Testis (tissue), 2 donors: ENCODE measurements at regions not wholly inside any gene's neighbourhood (a gene's known extent, or its start where the extent isn't known, plus 50 kb on each side); places are given as distances from the start of the nearest gene placed in this dataset.

Experiments used
- DNase-seq: peaks from one replicate; pipeline ENCODE4 v3.0.0-alpha.2; 2019
- H3K27ac ChIP-seq, 2 donors: fragments of 200-600 bp; sonication (generic); one replicate each; pipeline ENCODE4 v1.5.1; 2019
- H3K27me3 ChIP-seq: fragments of 200-600 bp; sonication (generic); one replicate; pipeline ENCODE4 v1.5.1; 2019
- H3K36me3 ChIP-seq: fragments of 200-600 bp; sonication (generic); one replicate; pipeline ENCODE4 v1.5.1; 2017; ENCODE audit warnings: low read depth; ENCODE audit errors: missing control alignments
- H3K4me1 ChIP-seq: fragments of 200-600 bp; sonication (generic); one replicate; pipeline ENCODE4 v1.5.1; 2019
- H3K4me3 ChIP-seq, 2 donors: fragments of 200-600 bp; sonication (generic); one replicate each; pipeline ENCODE4 v1.5.1; 2017 to 2019
- H3K9me3 ChIP-seq: fragments of 200-600 bp; sonication (generic); one replicate; pipeline ENCODE4 v1.5.1; 2017
- CTCF ChIP-seq, 3 experiments: fragments of 450-650 bp in 2 of 3; fragments of 200-600 bp in 1 of 3; sonication (generic) in 1 of 3; IDR thresholded peaks; one replicate each; pipeline ENCODE4 v1.5.1; 2016 to 2019; ENCODE audit warnings: antibody characterized with exemption in 3 of 3, mild to moderate bottlenecking in 2 of 3, moderate library complexity in 1 of 3
- POLR2A ChIP-seq: fragments of 450-650 bp; IDR thresholded peaks from one replicate; pipeline ENCODE4 v1.6.1; 2017; ENCODE audit warnings: antibody characterized with exemption, mild to moderate bottlenecking, moderate library complexity
- WGBS, 2 donors: methylation state at CpG; one replicate each; pipeline ENCODE4 v1.1.5; 2018; 5-methylcytosine and 5-hydroxymethylcytosine counted together
- intact Hi-C: fragments of 100-400 bp; cut with DNase I; formaldehyde crosslinking; loops from one replicate; pipeline ENCODE4 v1.15.1; 2023; ENCODE audit warnings: low total_unique reads

- Histone ChIP-seq H3K36me3 (no peaks in the 10 kb centered on the region), H3K27me3 (no peaks in the 10 kb centered on the region), H3K9me3 (no peaks in the 10 kb centered on the region), H3K27ac (no peak overlapping the region), H3K4me1 (no peaks in the 10 kb centered on the region), H3K4me3 (no peak overlapping the region)
- TF ChIP-seq CTCF (IDR thresholded peaks at IDR 0.05) (no peak), POLR2A (no peak)
- intact Hi-C loops, result no loop called here
- 85 to 92% methylated on average over 1 of the region's 1 CpG for WGBS, 2 donors
- no peak for DNase-seq
These were observed 106.7 kb upstream of the YPEL5 start for GRCh38 chr2:30040147-30040546.

GRCh38 chr2:30041884-30042283 lies 104.9 kb upstream of the YPEL5 start:
- TF ChIP-seq CTCF (IDR thresholded peaks at IDR 0.05) (no peak), POLR2A (no peak)
- intact Hi-C loops, result no loop called here
- no peak overlapping the region for H3K4me3 ChIP-seq
- no peak for DNase-seq
- no peaks in the 10 kb centered on the region for H3K9me3 ChIP-seq
- 85 to 89% methylated on average over 5 of the region's 5 CpGs for WGBS, 2 donors
- H3K36me3 ChIP-seq, result no peaks in the 10 kb centered on the region
- H3K27me3 ChIP-seq, result no peaks in the 10 kb centered on the region
- no peaks in the 10 kb centered on the region for H3K4me1 ChIP-seq
- no peak overlapping the region for H3K27ac ChIP-seq

- Histone ChIP-seq H3K27ac (no peak overlapping the region), H3K9me3 (no peaks in the 10 kb centered on the region), H3K27me3 (no peaks in the 10 kb centered on the region), H3K4me1 (no peaks in the 10 kb centered on the region), H3K4me3 (no peak overlapping the region), H3K36me3 (no peaks in the 10 kb centered on the region)
- intact Hi-C loops, result no loop called here
- no peak for DNase-seq
- WGBS, 2 donors, result 86 to 95% methylated on average over 2 of the region's 2 CpGs
- no peak for TF ChIP-seq POLR2A
- no peak for TF ChIP-seq CTCF (IDR thresholded peaks at IDR 0.05)
These were observed 100.4 kb upstream of the YPEL5 start for GRCh38 chr2:30046396-30046795.

GRCh38 chr2:30046979-30047378 lies 99.8 kb upstream of the YPEL5 start:
- Histone ChIP-seq H3K27me3 (no peaks in the 10 kb centered on the region), H3K4me3 (no peak overlapping the region), H3K9me3 (no peaks in the 10 kb centered on the region), H3K4me1 (no peaks in the 10 kb centered on the region), H3K36me3 (no peaks in the 10 kb centered on the region), H3K27ac (no peak overlapping the region)
- intact Hi-C loops, result no loop called here
- DNase-seq, result no peak
- no peak for TF ChIP-seq CTCF (IDR thresholded peaks at IDR 0.05)
- no peak for TF ChIP-seq POLR2A
- whole genome bisulfite sequencing, 2 donors, result 78 to 88% methylated on average over 3 of the region's 3 CpGs

- H3K4me3 ChIP-seq, result no peak overlapping the region
- DNase-seq, result no peak
- no peaks in the 10 kb centered on the region for H3K4me1 ChIP-seq
- TF ChIP-seq POLR2A (no peak), CTCF (IDR thresholded peaks at IDR 0.05) (no peak)
- no peaks in the 10 kb centered on the region for H3K36me3 ChIP-seq
- intact Hi-C loops, result no loop called here
- H3K27me3 ChIP-seq, result no peaks in the 10 kb centered on the region
- no peak overlapping the region for H3K27ac ChIP-seq
- WGBS, 2 donors, result 45 to 53% methylated on average over 8 of the region's 8 CpGs
- H3K9me3 ChIP-seq, result no peaks in the 10 kb centered on the region
These were observed 98.1 kb upstream of the YPEL5 start for GRCh38 chr2:30048636-30049175.
